Left kidney (tissue), 1 donor: ENCODE measurements at regions not wholly inside any gene's neighbourhood (a gene's known extent, or its start where the extent isn't known, plus 50 kb on each side); places are given as distances from the start of the nearest gene placed in this dataset.
A peak's percentile ranks its signal among the peaks of the same experiment; 100 is the strongest.

ENCODE experiments used
- DNase-seq: peaks from one replicate; pipeline ENCODE4 v3.0.0-alpha.2; 2013

GRCh38 chr2:226199555-226199954 lies 600.1 kb downstream of the IRS1 start:
- no peak for DNase-seq

DNA sequence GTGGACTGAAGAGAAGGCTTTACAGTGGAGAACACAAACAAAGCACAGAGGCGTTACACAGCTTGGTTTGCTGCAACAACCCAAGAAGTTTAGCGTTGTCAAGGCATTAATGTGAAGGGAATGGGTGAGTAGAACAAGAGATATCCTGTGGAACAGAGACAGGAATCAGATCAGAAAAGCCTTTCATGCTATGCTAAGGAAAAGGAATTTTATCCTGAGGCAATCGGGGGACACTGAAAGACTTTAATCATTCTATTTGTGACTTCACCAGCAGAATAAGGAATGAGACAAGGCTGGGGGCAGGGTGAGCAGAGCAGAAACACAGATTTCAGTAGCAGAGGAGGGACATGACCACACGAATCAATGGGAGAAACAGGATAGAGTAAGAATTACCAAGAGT lies 600.7 kb downstream of the IRS1 start:
- DNase-seq: no peak

DNA sequence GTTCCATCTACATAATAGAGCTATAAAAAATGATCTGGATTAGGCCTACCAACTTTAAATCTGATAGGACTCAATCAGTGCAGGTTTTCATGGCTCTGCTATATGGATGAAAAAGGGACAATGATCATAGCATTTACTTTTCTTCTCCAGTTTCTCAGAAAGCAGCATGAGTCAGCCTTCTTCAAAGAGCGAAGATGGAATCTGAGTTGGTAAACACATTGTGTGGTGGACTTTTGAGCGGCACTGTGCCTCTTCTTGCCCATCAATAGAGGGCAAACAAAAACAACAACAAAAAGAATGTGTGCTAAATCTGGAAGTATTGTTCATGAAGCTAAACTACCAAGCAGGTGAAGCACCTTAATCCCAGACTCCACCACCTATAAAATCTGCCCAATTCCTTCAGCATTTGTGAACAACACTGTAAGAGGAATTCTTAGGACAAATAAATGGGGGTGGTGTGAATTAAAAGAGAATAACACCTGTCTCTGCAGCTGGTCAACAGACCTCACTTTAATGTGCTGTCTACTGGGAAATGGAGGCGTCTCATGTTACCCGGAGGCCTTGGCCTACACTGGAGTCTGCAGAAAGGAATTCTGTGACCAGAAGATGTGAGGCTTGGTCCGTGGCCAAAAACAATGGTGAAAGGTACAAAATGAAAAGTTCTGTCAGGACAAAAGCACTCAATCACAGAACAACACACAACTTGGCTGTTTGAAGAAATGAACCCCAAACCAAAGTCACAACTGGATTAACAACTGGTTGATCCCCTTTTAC lies 609.0 kb downstream of the IRS1 start:
- DNase-seq: peak; percentile 59

DNA sequence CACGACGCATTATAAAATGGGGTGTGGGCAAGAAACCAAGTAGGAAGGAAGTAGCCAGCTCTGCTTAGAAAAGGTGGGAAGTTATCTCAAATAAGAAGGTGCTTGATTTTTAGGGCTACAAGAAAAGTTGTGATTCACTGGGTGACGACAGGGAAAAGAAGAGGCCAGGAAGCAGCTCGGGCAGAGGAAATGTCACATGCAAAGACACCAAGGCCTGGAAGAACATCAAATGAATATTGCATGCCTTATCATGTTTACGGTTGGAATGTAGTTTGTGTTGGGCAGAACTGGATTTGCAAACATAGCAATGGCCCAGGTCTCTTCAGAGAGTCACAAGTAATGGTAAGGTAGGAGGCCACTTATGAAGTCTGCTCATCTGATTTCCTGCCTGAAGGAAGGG lies 610.6 kb downstream of the IRS1 start:
- no peak for DNase-seq

DNA sequence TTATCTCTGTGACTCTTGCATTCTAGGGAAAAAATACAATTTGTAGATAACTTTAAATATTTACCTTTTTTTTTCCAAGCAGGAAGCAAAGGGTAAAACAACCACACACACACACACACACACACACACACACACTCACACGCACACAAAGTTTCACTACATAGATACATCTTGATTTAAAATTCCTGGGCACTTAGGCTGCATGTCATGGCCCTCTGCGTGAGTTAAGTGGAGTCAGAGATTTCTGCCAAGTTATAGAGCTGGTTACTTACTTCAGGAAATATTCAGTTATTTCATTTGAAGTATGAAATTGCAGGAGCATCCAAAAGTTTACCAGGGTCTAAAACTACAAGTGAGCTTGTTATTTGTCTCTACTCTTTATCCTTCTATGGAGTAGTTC lies 612.0 kb downstream of the IRS1 start:
- DNase-seq: no peak

GRCh38 chr2:226187156-226187555 lies 612.5 kb downstream of the IRS1 start:
- no peak for DNase-seq

DNA sequence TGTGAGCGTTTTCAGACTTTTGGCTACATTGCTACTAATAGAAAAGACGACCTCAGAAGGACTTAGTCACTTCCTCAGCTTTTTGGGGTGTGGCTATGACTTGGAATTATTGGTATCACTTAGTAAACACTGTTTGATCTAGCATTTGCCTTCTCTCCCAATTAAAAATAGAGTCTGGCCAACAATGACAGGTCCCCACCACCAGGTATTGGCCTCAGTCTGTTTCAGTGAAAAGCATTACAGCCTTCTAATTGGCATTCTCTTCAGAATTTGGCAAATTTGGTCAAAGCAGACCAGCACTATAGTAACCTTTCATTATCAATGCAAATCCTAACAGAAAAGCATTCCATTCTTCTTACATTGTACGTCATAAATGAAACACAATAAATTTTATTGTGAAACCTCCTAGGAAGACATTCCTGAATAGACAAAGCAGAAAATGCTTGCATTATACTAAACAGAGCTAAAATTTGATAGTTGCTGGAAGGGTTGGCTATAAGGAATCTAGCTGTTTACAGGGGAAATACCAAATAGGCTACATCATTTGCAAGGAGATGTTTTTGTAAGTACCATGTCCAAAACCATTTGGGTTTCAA lies 613.9 kb downstream of the IRS1 start:
- no peak for DNase-seq

- no peak for DNase-seq
Observed at GRCh38 chr2:226184940-226185615, 614.5 kb downstream of the IRS1 start.

DNA sequence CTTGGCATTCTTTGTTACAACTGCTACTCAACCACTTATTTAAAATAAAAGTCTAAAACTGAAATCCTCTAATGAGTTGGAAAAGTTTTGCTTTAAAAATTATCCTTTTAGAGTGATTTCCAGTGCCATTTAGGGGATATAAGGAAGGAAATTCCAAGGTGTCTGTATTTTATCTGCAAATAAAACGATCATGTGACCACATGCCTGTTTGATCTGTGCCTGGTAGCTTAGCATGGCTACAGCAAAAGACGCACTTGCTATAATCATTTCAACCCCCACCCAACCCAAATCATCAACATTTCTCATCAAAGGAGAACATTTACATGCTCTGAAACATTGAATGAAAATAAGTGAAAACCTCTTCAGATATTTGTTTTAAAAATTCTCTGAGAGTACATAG lies 615.1 kb downstream of the IRS1 start:
- no peak for DNase-seq

DNA sequence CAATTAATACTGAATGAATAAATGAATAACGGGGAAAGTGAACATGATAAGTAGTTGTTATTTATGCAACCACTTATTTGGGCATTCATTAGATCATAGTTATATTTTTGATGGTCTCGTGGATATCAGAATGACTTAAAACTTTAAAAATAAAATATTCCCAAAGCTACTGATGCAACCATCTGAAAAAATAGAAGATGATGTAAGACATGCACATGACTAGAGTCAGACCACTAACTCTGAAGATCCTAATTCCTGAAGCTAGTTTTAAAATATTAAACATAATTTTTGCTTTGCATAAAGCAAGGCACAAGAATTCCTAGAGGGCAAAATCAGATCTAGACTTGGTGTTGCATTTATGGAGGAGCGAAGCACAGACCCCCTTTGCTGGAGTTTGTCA lies 616.1 kb downstream of the IRS1 start:
- no peak for DNase-seq

- no peak for DNase-seq
Observed at GRCh38 chr2:226183033-226183432, 616.6 kb downstream of the IRS1 start.

- DNase-seq: no peak
Observed at GRCh38 chr2:226181909-226182308, 617.7 kb downstream of the IRS1 start.

DNA sequence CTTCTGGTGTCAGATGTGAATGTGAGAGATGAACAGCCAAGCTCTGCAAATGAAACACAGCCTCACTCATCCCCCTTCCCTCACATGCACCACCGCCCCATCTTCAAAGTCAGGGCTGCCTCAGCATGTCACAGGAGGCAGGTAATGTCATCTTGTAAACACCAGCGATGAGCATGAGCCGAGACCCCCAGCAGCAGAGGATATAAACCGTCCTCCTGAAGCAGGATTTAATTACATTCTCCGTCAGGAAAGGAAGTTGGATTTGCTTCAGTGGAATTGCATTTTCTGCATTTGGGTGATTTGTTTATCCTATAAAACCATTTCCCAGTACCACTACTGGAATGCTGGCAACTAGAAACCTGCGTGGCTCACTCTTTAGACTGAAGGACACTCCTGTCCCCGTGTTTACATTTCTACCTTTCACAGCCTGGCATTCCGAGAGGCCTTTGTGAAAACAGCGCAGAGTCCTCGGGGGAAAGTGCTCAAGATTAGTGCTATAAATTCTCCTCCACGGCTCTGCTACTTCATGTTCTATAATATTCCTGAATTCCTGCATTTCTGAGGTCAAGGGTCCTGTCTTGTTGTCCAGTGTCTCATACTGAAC lies 619.2 kb downstream of the IRS1 start:
- DNase-seq: peak; percentile 53

GRCh38 chr2:226179010-226179409 lies 620.6 kb downstream of the IRS1 start:
- DNase-seq: no peak

GRCh38 chr2:226176283-226176984 lies 623.2 kb downstream of the IRS1 start:
- DNase-seq: no peak

- DNase-seq: no peak
Observed at GRCh38 chr2:226174390-226174789, 625.2 kb downstream of the IRS1 start.

DNA sequence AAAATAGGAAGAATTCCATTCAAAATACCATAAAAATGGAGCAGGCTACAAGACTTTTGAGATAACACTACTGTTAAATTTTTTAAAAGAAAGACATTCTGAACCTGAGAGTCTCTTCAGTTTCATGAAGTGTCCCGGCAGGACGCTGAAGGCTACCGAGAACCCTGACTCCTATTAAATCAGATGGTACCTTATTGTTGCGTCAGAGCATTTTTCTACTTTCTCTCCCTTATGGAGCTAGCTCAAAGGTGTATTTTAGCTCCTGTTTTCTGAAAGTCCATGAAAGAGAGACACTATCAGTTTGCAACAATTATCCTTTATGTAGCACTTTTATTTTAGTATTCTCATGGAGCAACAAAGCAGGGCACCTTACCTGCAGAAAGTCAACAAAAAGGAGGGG lies 626.7 kb downstream of the IRS1 start:
- DNase-seq: no peak

DNA sequence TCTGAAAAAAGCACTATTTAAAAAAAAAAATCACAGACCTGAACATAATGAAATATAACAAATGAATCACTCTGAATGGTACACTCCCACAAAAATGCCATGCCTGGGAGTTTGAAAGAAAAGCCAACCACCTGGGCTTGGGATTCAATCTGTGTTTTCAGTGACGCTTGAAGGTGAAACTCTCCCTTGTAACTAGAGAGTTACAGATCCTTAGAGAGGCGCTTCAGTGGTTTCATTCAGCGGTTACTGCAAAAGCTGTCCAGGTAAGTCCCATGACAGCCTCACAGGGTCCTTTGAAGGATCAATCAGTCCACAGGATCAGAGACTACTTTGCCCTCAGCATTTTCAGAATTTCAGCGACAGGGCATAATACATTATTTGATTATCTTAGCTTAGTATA lies 627.3 kb downstream of the IRS1 start:
- DNase-seq: no peak

DNA sequence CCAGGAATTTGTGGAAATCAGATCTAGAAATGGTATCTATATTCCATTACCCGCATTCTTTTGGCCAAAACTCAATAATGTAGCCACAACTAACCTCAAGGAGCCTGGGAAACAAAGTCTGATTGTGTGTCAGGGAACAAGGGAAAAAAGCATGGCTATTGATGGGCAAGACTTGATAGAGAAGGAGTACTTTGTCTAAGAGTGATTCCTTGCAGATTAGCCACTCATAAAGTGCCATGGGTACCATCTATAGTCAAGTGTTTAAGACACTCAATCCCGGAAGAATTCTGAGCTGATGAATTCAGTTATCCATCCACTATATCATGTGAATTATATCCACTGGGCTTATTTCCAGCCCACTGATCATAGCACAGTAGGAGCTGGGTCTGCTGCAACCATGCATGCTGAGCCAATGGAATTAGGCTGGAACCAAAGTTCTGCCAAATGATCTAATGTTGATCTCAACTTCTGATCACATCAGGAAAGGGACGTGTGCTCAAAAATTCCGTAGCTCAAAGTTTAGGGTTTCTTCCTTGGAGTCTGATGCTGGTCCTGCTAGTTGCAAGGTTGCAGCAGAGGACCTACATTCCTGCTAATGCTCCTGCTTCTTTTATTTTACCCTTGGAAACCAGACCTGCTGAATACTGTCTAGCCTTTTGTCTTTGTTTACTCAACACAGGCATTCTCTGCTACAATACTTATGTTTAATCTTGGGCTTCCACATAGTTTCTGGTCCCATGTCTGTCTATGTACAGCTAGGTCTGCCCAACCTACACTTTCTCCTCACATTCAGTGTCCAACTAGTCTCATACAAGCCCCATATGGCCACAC lies 629.7 kb downstream of the IRS1 start:
- no peak for DNase-seq

DNA sequence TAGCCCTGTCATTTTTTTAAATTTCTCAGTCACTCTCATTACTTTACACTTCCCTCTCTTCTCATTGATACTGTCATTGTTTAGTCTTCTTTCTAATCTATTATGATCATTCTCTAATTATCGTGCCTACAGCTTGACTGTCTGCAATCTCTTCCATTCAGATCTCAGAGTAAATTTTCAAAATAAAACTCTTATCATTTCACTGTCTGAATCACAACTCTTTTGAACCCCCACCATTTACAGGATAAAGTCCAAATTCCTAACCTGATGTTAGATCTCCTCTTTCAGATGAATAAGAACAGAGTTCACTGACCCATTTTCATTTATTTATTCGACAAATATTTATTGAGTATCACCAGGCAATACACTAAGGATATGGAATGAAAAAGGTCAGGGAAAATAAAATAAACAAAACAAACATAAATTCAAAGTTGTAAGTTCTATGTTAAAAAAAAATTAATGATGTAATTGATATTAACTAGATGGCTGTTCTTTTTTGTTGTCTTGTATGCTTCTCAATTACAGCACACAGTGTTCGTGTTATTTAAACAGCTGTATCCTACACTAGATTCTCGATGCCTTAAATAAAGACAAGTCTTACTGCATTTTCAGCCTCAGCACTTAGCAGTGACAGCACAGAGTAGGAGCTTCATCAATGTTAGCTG lies 631.0 kb downstream of the IRS1 start:
- DNase-seq: no peak

DNA sequence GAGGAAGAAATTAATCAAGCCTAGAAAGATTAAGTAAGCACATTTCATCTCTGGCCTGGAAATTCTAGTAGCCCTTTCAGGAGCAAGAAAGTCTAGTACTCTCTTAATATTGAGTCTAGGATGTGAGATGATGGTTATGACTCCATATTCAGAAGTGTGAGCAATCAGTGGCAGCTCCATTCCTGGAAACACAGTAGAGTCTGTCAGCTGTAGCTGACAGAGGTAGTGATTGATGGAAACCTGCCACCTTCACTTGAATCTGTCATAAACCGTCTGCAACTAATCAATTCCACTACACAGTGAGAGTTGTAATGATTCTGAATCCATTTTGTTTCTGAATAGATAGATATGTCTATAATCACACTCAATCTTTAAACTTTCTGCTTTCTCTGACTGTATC lies 635.1 kb downstream of the IRS1 start:
- DNase-seq: no peak
